ENCODE measurements at regions not wholly inside any gene's neighbourhood (a gene's known extent, or its start where the extent isn't known, plus 50 kb on each side); places are given as distances from the start of the nearest gene placed in this dataset.

DNA sequence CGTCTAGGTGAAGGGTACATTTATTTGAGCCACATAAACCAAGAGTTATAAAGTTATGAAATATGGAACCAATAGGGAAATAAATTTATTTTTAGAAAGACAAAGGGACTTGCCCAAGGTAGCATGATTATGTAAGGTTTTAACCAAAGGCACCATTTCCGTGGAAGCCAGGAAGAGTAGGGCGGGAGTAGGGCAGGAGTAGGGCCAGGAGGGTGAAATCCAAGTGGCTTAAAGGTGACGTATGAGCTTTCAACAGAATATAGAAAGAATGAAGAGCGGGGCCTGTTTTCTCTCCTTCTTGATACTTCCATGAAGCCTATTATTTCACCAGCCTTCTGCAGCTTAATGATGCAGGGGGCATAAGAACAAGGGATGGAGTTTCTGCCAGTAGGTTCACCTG lies 91.7 kb upstream of the PNPLA4 start:
- no peak for DNase-seq
- WGBS, 3 donors, result 82 to 97% (median 93%) methylated on average over 5 of the region's 5 CpGs
- H3K4me1 ChIP-seq, result no peaks in the 10 kb centered on the region
- no peaks in the 10 kb centered on the region for H3K9me3 ChIP-seq
- H3K27me3 ChIP-seq (ENCODE audit: insufficient read depth in 3 of 3, low read length in 2 of 3), result no peaks in the 10 kb centered on the region
- H3K36me3 ChIP-seq (ENCODE audit: insufficient read depth in 1 of 2, low read depth in 1 of 2), result no peaks in the 10 kb centered on the region
- no peak overlapping the region for H3K4me3 ChIP-seq
- intact Hi-C loops (cut with DNase I), result no loop called here
- H3K27ac ChIP-seq, result no peak overlapping the region
- no peak for ATAC-seq
- TF ChIP-seq, protein P1, sequence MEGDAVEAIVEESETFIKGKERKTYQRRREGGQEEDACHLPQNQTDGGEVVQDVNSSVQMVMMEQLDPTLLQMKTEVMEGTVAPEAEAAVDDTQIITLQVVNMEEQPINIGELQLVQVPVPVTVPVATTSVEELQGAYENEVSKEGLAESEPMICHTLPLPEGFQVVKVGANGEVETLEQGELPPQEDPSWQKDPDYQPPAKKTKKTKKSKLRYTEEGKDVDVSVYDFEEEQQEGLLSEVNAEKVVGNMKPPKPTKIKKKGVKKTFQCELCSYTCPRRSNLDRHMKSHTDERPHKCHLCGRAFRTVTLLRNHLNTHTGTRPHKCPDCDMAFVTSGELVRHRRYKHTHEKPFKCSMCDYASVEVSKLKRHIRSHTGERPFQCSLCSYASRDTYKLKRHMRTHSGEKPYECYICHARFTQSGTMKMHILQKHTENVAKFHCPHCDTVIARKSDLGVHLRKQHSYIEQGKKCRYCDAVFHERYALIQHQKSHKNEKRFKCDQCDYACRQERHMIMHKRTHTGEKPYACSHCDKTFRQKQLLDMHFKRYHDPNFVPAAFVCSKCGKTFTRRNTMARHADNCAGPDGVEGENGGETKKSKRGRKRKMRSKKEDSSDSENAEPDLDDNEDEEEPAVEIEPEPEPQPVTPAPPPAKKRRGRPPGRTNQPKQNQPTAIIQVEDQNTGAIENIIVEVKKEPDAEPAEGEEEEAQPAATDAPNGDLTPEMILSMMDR (IDR thresholded peaks at IDR 0.05), result no peak

DNA sequence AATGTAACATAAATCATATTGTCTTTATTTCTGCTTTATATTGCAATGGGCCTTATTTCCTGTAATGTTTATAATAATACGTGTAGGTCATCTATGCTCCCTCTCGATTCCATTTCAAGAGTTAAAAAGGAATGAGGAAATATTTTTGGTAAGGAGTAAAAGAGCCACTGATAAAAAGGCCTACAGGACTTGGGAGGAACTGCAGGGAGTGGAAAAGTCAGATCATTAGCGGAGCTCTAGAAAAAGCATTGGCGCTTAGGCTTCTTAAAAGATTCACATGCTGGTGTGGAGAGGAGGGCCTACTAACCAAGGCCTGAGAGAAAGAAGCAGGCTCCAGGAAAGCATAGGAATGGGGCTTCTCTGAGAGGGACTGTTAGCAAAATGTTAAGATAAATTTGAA lies 82.9 kb upstream of the PNPLA4 start:
- TF ChIP-seq, protein P1 (IDR thresholded peaks at IDR 0.05), result no peak
- no peaks in the 10 kb centered on the region for H3K27me3 ChIP-seq (ENCODE audit: insufficient read depth in 3 of 3, low read length in 2 of 3)
- H3K4me1 ChIP-seq, result no peaks in the 10 kb centered on the region
- 86 to 96% (median 92%) methylated on average over 4 of the region's 4 CpGs for WGBS, 3 donors
- DNase-seq (no peak), ATAC-seq (no peak)
- no peaks in the 10 kb centered on the region for H3K36me3 ChIP-seq (ENCODE audit: insufficient read depth in 1 of 2, low read depth in 1 of 2)
- intact Hi-C loops (cut with DNase I), result no loop called here
- H3K9me3 ChIP-seq, result no peaks in the 10 kb centered on the region
- H3K4me3 ChIP-seq, result no peak overlapping the region
- no peak overlapping the region for H3K27ac ChIP-seq

DNA sequence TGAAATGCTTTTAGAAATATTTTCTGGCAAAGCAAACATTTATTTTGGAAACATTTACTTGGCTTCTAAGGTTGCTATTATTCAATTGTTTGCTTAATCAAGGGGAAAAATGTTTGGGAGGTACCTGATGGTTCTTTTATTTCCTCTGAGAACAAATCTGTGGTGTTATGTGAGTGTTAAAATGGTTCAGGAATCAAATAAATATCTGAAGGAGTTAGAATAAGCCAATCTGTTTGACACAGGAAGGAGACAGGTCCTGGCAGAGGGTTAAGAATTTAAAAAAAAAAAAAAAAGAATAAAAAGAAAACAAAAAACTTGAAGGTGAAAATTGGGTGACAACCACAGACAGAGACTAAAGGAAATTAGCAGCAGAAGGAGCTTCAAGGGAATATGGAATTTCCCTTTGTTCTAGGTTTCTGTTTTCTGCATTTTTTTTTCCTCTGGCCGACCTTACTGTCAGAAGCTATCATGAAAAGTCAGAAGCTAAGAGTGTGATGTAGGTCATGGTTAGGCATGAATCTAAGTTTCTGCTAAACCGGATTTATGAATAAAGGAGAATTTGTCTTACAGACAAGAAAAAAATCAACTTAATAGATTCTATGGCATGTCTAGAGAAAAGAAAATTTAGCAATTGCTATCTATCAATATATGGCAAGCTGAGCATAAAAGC lies 78.6 kb upstream of the PNPLA4 start:
- H3K9me3 ChIP-seq, result no peaks in the 10 kb centered on the region
- no peak overlapping the region for H3K4me3 ChIP-seq
- no peaks in the 10 kb centered on the region for H3K27me3 ChIP-seq (ENCODE audit: insufficient read depth in 3 of 3, low read length in 2 of 3)
- H3K4me1 ChIP-seq, result no peaks in the 10 kb centered on the region
- ATAC-seq (no peak), DNase-seq (no peak)
- intact Hi-C loops (cut with DNase I), result no loop called here
- WGBS, 3 donors, result 75 to 95% (median 88%) methylated on average over 2 of the region's 2 CpGs
- no peak overlapping the region for H3K27ac ChIP-seq
- TF ChIP-seq, protein P1 (IDR thresholded peaks at IDR 0.05), result no peak
- no peaks in the 10 kb centered on the region for H3K36me3 ChIP-seq (ENCODE audit: insufficient read depth in 1 of 2, low read depth in 1 of 2)

DNA sequence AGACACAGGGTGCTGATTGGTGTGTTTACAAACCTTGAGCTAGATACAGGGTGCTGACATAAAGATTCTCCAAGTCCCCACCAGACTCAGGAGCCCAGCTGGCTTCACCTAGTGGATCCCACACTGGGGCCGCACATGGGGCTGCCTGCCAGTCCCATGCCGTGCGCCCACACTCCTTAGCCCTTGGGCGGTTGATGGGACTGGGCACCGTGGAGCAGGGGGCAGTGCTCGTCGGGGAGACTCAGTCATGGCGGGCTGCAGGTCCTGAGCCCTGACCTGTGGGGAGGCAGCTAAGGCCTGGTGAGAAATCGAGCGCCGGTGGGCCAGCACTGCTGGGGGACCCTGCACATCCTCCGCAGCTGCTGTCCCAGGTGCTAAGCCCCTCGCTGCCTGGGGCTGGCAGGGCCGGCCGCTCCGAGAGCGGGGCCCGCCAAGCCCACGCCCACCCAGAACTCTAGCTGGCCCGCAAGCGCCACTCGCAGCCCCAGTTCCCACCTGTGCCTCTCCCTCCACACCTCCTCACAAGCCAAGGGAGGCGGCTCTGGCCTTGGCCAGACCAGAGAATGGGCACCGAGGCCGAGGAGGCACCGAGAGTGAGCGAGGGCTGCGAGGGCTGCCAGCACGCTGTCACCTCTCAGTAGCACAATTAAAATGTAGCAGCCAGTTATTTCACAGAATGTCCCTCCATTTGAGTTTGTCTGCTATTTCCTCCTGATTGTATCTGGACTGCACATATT lies 76.1 kb upstream of the PNPLA4 start:
- TF ChIP-seq, protein P1 (IDR thresholded peaks at IDR 0.05), result no peak
- H3K27me3 ChIP-seq (ENCODE audit: insufficient read depth in 3 of 3, low read length in 2 of 3), result no peaks in the 10 kb centered on the region
- no peak overlapping the region for H3K4me3 ChIP-seq
- WGBS, 3 donors, result 92 to 99% (median 93%) methylated on average over 14 to 29 of the region's 29 CpGs
- no peak for ATAC-seq
- no peaks in the 10 kb centered on the region for H3K4me1 ChIP-seq
- no peak for DNase-seq
- no peaks in the 10 kb centered on the region for H3K36me3 ChIP-seq (ENCODE audit: insufficient read depth in 1 of 2, low read depth in 1 of 2)
- intact Hi-C loops (cut with DNase I), result no loop called here
- H3K9me3 ChIP-seq, result peaks cover 3% of the 10 kb centered on the region
- no peak overlapping the region for H3K27ac ChIP-seq
